NCI-H2171 treated with DMSO at 0.1 percent for 48 hours (cell line): ENCODE measurements at regions not wholly inside any gene's neighbourhood (a gene's known extent, or its start where the extent isn't known, plus 50 kb on each side); places are given as distances from the start of the nearest gene placed in this dataset.
"Not testable (repeated sequence)": the region's sequence is repeated elsewhere in the genome, so short reads cannot be mapped to it uniquely, and the experiment has no call there.

Experiments
- DNase-seq: peaks from one replicate; lab custom pipeline; 2025; lab: John Stamatoyannopoulos, UW

DNA sequence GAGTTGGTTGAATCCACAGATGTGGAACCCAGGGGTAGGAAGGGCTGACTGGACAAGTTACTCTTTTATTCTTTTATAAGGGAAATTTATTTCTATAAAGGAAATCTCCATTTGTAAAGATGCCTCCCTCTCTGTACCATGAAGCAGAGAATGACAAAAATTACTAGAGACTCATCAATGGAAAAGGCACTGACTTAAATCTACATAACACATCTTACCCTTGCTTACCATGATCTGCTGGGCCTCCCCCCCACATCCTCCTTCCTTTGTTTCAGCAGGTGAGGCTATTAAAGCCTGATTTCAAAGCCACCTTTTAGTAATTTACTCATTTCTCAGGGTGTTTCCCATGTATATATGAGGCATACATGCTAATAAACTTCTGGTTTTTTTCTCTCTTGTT is 130.2 kb upstream of the HDDC2 start:
- DNase-seq, result no peak

DNA sequence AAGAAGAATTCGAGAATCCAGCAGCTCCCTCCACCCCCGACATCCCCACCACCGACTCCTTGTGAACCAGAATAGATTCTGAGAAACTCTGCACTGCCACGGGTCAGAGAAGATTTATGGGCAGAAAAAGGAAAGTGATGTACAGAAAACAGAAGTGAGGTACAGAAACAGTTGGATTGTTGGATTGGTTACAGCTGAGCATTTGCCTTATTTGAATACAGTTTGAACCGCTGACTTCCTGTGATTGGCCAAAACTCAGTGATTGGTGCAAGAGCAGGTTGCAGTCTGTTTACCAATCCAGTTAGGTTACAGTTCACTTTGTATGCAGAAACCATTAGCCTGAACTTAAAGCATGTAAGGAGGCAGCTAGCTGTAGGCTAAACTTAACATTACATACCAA is 131.2 kb upstream of the HDDC2 start:
- DNase-seq, result no peak

DNA sequence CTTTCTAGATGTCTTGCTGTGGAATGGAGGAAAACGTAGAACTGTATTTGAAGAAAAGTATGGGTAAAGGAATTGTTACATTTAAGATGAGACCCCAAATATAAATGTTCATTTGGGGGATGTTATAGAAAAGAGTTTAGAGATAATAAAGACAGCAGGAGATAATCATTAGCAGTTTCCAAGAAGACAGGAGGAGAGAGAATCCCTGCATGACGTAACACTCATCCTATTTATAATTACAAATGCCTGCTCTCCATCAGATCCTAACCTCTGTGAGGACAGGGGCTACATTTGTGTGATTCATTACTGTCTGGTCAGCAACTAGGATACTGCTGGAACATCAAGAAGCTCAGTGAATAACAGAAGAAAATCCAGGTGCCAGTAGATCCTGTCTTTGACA is 133.0 kb upstream of the HDDC2 start:
- DNase-seq, result no peak

DNA sequence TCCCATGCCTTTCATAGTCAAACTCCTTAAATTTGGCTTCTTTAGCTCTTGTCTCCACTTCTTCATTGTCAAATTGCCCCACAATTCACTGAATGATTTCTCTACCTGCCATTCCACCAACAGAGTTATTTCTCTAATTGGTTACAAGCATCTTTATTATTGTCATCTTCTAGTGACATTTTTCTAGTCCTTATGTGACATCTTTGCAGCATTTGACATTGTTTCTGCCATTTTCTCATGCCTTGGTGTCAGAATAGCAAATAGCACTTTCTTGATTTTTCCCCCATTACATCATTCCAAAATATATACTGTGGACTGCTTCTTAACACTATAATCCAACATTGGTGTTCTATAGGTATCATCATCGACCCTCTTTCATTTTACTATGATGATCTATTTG is 137.7 kb upstream of the HDDC2 start:
- no peak for DNase-seq

DNA sequence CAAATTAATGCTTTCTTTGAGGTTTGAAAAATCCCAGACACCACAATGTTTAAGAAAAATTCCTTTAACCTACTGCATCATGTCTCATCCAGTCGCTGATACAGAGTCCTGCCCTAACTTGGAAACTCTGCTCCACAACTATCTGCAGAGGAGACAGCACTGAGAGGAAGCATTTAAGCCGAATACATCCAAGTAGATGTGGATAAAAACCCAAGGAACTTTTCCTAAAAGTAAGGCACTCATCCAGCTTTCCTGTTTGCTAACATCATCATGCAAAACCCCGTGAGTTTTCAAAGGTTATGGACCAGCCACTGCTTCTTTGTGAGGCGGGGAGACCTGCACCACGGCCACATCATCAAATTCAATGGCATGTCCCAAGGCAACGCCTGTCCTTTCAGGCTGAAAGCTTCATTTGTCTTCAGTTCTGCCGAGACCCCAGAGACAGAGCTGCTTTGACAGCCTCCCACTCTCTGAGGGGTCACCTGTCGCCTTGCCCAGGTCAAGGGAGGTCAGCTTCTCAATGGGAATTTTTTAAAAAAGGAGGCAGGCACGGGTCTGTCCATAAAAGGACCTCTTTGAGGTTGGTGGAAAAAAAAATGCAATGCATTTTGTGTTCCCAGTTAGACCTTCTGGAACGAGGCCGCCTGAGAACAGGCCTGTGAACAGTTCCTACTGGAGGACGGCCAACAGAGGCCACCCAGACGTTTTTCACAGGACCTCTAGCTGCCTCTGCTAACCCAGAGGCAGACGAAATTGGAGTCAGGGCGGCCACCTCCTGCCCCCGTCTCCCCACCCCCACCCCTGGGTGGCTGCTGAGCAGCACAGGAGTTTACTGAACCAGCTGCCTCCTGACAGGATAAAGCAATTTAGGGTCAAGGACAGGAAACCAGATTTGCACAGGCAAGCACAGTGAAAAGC is 142.5 kb upstream of the HDDC2 start:
- DNase-seq, result peak; percentile 46

DNA sequence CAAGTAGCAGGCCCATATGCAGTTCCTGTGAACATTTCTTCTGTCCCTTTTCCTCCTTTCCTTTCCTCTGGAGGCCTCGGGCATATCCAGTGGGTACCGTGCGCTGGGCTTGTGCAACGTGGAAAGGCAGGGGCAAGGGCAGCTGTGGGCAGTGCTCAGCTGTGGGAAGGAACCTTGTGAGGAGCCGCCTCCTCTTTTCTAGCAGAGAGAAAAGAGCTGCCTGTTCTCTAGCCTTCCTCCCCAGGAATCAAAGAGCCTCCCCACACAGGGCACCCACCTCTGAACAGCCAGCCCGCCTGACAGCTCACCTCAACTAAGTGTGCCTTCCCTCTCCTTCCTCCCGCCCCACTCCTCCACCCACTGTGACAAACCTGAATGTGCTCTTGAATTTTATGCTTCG is 143.3 kb upstream of the HDDC2 start:
- no peak for DNase-seq

DNA sequence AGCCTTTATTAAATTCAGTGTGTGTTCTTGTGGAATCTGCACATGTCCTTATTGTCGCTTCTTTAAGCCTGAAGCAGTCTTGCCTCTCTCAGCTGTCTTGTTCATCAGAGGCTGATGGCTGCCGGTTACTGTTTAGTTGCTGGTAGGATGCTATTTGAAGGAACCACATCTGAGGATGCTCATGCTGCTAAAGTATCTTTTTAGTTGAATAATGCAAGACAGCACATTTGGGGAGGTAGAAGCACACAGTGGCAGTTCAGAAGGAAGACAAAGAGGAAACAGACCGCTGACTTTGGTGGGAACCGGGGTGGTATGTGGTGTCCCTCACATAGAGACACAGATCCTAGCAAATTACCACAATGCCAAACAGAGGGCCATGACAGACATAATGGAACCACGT is 144.2 kb upstream of the HDDC2 start:
- DNase-seq, result no peak

DNA sequence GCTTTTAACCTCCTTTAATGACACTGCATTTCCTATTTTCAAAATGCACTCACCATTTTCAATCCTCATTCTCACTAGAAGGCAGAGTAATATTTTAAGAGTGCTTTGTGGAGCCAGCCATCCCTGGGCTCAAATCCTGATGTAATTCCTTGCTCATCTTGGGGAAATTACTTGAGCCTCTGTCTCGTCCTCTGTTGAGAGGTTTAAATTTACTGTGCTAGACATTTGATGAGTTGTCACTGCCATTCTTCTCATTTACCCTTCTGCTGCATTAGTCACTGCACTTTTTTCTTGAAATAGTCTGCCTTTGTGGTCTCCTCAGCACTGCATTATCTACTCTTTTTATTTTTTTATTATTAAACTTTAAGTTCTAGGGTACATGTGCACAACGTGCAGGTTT is 150.0 kb upstream of the HDDC2 start:
- DNase-seq, result no peak

DNA sequence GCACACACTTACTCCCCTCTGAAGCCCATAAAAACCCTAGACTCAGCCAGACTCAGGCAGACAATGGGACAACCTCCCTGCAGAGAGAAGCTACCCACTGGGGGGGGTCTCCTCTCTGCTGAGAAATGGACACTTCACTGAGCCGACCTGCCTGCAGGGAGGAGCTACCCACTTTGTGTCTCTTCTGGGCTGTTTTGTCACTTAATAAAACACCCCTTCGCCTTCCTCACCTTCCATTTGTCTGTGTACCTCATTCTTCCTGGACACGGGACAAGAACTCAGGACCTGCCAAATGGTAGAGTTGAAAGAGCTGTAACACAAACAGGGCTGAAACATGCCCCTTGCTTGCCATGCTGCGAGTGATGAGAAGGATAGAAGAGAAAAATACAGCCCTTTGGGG is 151.7 kb upstream of the HDDC2 start:
- DNase-seq, result no peak

DNA sequence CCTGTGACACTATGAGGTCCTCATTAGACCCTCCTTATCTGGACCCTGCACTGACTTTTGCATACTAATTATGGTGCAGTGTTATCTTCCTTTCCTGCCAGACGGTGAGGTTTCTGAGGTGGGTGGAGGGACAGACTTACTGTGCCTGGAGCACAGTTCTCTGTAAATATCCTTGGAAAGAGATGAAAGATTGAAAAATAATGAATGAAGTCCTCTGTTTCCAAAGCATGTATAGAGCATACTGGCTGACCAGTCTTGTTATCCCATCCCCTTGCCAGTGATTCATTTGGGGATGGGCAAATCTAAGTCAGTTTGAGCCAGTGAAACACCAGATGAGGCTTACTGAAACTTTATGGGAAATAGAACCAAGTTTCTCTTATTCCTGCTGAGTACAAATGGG is 152.6 kb upstream of the HDDC2 start:
- no peak for DNase-seq

DNA sequence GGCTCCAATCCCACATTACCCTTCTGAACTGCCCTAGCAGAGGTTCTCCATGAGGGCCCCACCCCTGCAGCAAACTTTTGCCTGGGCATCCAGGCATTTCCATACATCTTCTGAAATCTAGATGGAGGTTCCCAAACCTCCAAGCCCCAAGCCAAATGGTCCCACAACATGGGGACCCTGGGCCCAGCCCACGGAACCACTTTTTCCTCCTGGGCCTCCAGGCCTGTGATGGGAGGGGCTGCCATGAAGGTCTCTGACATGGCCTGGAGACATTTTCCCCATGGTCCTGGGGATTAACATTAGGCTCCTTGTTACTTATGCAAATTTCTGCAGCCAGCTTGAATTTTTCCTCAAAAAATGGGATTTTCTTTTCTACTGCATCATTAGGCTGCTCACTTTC is 156.7 kb upstream of the HDDC2 start:
- not testable (repeated sequence) for DNase-seq

DNA sequence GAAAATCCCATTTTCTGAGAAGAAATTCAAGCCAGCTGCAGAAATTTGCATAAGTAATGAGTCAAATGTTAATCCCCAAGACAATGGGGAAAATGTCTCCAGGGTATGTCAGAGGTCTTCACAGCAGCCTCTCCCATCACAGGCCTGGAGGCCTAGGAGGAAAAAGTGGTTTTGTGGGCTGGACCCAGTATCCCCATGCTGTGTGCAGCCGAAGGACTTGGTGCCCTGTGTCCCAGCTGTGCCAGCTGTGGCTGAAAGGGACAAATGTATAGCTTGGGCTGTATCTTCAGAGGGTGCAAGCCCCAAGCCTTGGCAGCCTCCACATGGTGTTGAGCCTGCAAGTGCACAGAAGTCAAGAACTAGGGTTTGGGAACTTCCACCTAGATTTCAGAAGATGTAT is 163.6 kb upstream of the HDDC2 start:
- not testable (repeated sequence) for DNase-seq

DNA sequence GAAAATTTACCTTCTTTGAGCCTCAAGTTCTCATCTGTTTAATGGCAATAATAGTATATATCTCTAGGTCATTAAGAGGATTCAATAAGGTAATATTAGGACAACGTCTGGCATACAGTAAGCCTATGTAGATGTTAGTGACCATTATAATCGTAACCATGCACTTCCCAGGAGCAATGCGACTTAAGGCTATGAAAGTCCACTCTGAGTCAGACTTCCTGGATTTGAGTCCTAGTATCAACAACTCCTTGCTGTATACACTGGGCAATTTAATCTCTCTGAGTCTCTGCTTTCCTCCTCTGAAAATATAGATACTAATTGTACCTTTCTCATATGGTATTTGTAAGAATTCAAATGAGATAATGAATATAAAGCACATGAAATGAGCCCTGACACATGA is 168.1 kb upstream of the HDDC2 start:
- DNase-seq, result no peak

DNA sequence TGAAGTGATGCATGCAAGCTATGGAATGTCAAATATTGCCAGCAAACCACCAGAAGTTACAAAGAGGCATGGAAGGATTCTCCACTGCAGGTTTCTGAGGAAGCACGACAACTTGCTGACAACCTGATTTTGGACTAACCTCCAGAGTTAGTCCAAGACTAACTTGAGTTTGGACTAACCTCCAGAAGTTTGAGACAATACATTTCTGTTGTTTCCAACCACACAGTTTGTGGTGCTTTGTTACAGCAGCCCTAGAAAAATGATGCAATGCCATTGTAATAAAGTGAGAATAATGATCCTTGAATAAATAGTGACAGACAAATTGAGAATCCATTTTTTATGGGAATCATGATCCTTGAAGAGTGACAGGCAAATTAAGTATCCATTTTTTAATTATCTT is 169.9 kb upstream of the HDDC2 start:
- DNase-seq, result no peak

DNA sequence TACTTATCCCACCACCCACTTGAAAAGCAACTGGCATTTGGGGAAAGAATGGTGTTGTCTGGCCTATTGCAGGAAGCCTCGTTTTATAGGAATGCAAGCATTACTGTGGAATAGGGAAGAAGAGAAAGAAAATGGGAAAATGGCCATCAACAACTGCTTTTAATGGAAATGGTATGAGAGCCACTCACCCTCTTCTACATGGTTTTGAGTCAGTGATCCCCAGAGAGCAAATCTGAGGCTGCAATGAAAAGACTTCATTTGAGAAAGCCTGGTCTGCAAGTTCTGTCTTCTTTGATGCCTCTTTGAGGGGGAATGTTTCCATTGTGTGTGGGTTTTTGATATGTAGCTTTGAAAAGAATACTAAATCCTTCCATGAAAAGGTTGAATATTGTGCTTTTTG is 172.3 kb upstream of the HDDC2 start:
- no peak for DNase-seq

DNA sequence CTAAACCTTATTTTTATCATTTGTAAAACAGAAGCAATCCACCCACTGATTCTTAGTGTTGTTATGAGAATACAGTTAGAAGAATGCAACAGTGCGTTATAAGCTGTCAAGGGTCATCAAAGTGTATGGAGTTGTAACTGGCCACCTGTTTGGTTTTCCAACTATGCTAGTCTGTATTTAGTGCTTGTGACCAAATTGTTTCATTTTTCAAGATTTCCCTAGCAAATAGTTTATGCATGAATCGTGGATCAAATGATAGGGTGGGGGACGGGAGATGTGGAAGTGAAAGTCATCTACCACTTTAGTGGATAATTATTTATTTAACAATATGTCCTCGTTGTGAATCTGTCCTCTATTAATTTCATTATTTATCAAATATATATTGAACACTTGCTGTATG is 175.4 kb upstream of the HDDC2 start:
- DNase-seq, result no peak

DNA sequence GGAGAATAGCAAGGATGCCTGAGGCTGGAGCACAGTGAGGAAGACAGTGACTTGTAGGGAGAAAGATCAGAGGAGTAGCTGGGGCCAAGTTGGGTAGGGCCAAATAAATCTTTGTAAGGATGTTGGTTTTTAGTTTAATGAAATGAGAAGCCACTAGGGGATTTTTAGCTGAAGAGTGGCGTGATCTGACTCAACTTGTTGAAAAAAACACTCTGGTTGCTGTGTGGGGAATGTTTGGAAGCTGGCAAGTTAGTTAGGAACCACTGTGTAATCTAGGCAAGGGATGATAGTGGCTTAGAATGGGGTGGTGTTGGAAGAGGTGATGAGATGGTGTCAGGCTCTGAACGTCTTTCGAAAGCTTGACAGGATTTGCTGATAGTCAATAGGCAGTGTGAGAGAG is 176.1 kb upstream of the HDDC2 start:
- DNase-seq, result no peak

DNA sequence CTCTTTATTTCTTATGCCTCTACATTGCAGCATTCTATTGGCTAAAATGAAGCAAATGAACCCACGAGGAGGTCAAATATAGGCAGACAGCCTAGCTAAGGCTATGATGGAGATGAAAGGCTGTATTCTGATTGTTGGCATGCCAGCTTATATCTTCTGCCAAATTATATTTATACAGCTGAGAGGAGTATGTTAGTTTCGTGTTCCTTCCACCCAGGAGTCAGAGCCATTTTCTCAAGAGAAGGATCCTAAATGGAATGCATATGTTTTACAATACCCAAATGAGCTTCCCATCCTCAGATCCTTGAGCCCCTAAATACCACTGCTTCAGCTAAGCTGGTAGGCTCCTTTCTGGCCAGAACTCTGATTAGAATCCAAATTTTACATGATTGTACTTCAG is 178.4 kb upstream of the HDDC2 start:
- no peak for DNase-seq

DNA sequence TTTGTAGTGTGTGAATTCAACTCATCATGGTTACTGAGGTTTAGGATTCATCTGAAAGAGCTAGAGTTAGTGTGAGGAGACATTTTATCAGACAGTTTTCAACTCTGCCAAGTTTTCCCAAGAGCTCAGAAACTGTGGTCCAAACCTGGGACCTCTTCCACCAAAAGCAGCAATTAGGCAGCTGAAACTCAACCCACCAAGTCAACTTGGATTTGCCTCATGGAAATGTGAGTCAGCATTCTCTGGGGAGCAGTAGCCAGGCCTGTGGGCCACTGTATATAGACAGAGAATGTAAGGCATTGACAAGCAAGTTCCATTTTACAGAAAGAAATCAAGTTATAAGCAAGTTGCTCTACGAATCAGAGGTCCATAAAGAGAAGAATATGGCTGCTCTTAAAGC is 178.8 kb upstream of the HDDC2 start:
- DNase-seq, result no peak

DNA sequence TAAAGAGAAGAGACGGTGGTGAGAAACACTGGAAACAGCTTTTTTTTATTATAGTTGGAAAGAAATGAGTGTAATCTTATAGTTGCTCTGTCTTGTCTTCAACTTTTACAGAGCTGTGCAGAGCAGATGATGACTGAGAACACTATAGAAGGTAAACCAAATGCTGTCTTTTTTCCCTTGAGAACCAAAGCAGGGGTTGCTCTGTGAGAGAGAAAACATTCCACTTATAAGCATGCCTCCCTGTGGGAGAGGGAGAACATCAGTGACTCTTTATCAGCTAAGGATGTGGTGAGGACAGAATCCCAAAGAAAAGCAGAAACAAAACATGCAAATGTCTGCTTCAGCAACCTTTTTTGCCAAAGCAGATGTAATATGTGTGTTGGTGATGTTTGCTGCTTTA is 179.3 kb upstream of the HDDC2 start:
- no peak for DNase-seq

DNA sequence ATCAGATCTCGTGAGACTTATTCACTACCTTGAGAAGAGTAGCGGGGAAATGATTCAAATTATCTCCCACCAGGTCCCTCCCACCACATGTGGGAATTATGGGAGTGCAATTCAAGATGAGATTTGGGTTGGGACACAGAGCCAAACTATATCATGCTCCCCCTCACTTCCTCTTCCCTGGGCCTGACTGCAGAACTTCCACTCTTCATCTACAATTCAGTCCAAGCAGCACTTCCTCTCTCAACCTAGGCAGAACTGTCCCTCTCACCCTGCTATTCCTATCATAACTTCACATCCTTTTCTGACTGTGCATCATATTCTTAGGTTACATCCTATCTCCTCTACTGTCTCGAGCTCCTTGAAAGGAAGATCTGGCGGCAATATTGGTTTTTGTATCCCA is 184.0 kb upstream of the HDDC2 start:
- no peak for DNase-seq

DNA sequence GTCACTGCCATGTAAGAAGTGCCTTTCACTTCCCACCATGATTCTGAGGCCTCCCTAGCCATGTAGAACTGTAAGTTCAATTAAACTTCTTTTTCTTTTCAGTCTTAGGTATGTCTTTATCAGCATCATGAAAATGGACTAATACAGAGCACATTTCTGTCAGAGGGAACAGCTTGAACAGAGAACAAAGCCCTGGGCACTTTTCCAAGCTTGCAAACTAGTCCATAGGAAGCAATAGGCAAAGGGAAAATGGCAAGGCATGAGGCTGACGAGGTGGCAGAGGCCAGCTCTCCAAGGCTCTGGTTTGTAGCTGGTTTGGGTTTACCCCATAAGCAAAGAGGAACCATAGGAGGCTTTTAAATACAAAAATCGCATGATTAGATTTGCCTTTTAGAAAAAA is 185.1 kb upstream of the HDDC2 start:
- DNase-seq, result no peak

DNA sequence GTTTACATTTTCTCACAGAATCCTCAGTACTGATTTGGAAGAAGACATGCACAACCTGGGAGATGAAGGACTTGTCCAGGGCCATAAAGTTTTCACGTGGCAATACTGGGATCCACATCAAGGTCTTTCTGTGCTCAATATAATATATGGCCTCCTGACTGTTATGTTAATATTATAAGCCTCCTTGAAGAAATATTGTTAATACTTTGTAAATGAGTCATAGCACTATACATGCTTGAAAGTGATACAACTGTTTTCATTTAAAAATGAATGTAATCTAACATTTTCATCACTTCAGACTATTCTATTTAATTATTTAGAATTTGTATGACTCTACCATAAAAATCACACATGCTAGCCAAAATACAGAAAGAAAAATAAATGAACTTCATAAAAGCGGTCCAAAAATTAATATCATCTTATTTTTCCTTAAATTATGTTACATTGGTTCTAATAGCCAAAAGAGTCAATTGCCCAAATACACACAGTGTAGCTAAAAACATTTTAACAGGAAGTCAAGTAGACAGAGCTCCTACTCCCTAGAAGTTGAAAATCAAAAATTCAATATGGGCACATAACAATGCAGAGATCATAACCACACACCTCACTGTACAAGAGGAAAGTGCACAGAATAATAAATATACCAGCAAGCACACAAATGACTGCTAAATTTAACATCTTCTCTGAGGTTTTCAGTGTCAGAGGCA is 188.0 kb upstream of the HDDC2 start:
- no peak for DNase-seq
